ENCODE measurements at regions not wholly inside any gene's neighbourhood (a gene's known extent, or its start where the extent isn't known, plus 50 kb on each side); places are given as distances from the start of the nearest gene placed in this dataset.

GRCh38 chr1:60390593-60391282 lies 317.2 kb upstream of the C1orf87 start:
- H3K27ac Mint-ChIP-seq: no peak overlapping the region
- no peaks in the 10 kb centered on the region for H3K9me3 Mint-ChIP-seq
- no peak for DNase-seq (ENCODE audit: extremely low spot score, unreplicated experiment)
- no peaks in the 10 kb centered on the region for H3K36me3 Mint-ChIP-seq
- no peak for TF ChIP-seq CTCF (conservative IDR thresholded peaks at IDR 0.05)
- no peaks in the 10 kb centered on the region for H3K4me1 Mint-ChIP-seq (ENCODE audit: unreplicated experiment)
- no peak overlapping the region for H3K4me3 Mint-ChIP-seq
- peaks cover 9% of the 10 kb centered on the region for H3K27me3 Mint-ChIP-seq

- no peak for DNase-seq (ENCODE audit: extremely low spot score, unreplicated experiment)
Observed at GRCh38 chr1:60388092-60388987, 314.8 kb upstream of the C1orf87 start.

GRCh38 chr1:60387175-60387574 lies 313.6 kb upstream of the C1orf87 start:
- no peak overlapping the region for H3K4me3 Mint-ChIP-seq
- H3K4me1 Mint-ChIP-seq (ENCODE audit: unreplicated experiment): no peaks in the 10 kb centered on the region
- H3K9me3 Mint-ChIP-seq: no peaks in the 10 kb centered on the region
- no peak for TF ChIP-seq CTCF (conservative IDR thresholded peaks at IDR 0.05)
- no peaks in the 10 kb centered on the region for H3K36me3 Mint-ChIP-seq
- no peak for DNase-seq (ENCODE audit: extremely low spot score, unreplicated experiment)
- no peak overlapping the region for H3K27ac Mint-ChIP-seq
- H3K27me3 Mint-ChIP-seq: peaks cover 9% of the 10 kb centered on the region

More at GRCh38 chr1:60388092-60388987, 314.8 kb upstream of the C1orf87 start:
- H3K4me1 Mint-ChIP-seq (ENCODE audit: unreplicated experiment): no peaks in the 10 kb centered on the region
- peaks cover 9% of the 10 kb centered on the region for H3K27me3 Mint-ChIP-seq
- no peaks in the 10 kb centered on the region for H3K36me3 Mint-ChIP-seq
- H3K27ac Mint-ChIP-seq: no peak overlapping the region
- H3K9me3 Mint-ChIP-seq: no peaks in the 10 kb centered on the region
- no peak for TF ChIP-seq CTCF (conservative IDR thresholded peaks at IDR 0.05)
- no peak overlapping the region for H3K4me3 Mint-ChIP-seq

- peaks cover 9% of the 10 kb centered on the region for H3K27me3 Mint-ChIP-seq
- no peaks in the 10 kb centered on the region for H3K9me3 Mint-ChIP-seq
- H3K4me3 Mint-ChIP-seq: no peak overlapping the region
- H3K4me1 Mint-ChIP-seq (ENCODE audit: unreplicated experiment): no peaks in the 10 kb centered on the region
- peak; percentile 33 for TF ChIP-seq CTCF (conservative IDR thresholded peaks at IDR 0.05)
- no peaks in the 10 kb centered on the region for H3K36me3 Mint-ChIP-seq
- DNase-seq (ENCODE audit: extremely low spot score, unreplicated experiment): no peak
- H3K27ac Mint-ChIP-seq: no peak overlapping the region
Observed at GRCh38 chr1:60386249-60386648, 312.7 kb upstream of the C1orf87 start.

GRCh38 chr1:60376196-60376595 lies 302.6 kb upstream of the C1orf87 start:
- H3K9me3 Mint-ChIP-seq: peaks cover 11% of the 10 kb centered on the region
- H3K27me3 Mint-ChIP-seq: peaks cover 12% of the 10 kb centered on the region
- no peak for DNase-seq (ENCODE audit: extremely low spot score, unreplicated experiment)
- TF ChIP-seq CTCF (conservative IDR thresholded peaks at IDR 0.05): no peak
- no peaks in the 10 kb centered on the region for H3K4me1 Mint-ChIP-seq (ENCODE audit: unreplicated experiment)
- no peak overlapping the region for H3K27ac Mint-ChIP-seq
- H3K36me3 Mint-ChIP-seq: no peaks in the 10 kb centered on the region
- H3K4me3 Mint-ChIP-seq: no peak overlapping the region
